Endothelial cell of umbilical vein (primary cell): ENCODE measurements at regions not wholly inside any gene's neighbourhood (a gene's known extent, or its start where the extent isn't known, plus 50 kb on each side); places are given as distances from the start of the nearest gene placed in this dataset.

Experiments used
- BruUV-seq: library from RNA; stranded (reverse); fragments of 400-500 nt; replicated peaks from 2 replicates; lab custom pipeline; 2021; lab: Mats Ljungman, UMichigan
- CTCF ChIA-PET: fragments of 300-600, 350-600 bp; sonication (Branson Sonifier 250); formaldehyde crosslinking; loops from one replicate; lab custom pipeline; 2021; ENCODE audit warnings: antibody characterized with exemption, inconsistent platforms; lab: Charles Lee
- POLR2A ChIA-PET: fragments of 300-600, 350-600 bp; sonication (Branson Sonifier 250); formaldehyde crosslinking; loops from one replicate; lab custom pipeline; 2021; ENCODE audit warnings: antibody characterized with exemption, inconsistent platforms; lab: Charles Lee
- DNase-seq: peaks from one replicate; pipeline ENCODE4 v3.0.0-alpha.2; 2011; ENCODE audit warnings: low read depth, low spot score
- FAIRE-seq: peaks from 2 replicates; lab custom pipeline; 2011; peaks lifted over from hg19 to GRCh38; lab: Jason Lieb, UNC
- H2AFZ ChIP-seq: 2 replicates; pipeline ENCODE4 v1.6.0; 2012; ENCODE audit warnings: low read depth, low read length, control low read depth, inconsistent platforms
- H3K27ac ChIP-seq: 2 replicates; pipeline ENCODE4 v1.5.1; 2011; ENCODE audit warnings: low read depth, mild to moderate bottlenecking, control low read depth, low read length, moderate library complexity; ENCODE audit not compliant: insufficient read depth
- H3K27me3 ChIP-seq, 2 experiments: 2 replicates each; pipeline versions ENCODE4 v1.6.0 to v1.6.1; 2011; ENCODE audit warnings: low read length in 2 of 2, mixed read lengths in 1 of 2; ENCODE audit not compliant: control insufficient read depth in 2 of 2, insufficient read depth in 2 of 2
- H3K36me3 ChIP-seq, 2 experiments: 2 replicates in 1 of 2; 3 replicates in 1 of 2; pipeline ENCODE4 v1.5.1; 2011; ENCODE audit warnings: low read length in 2 of 2, mild to moderate bottlenecking in 1 of 2, moderate library complexity in 1 of 2; ENCODE audit not compliant: control insufficient read depth in 2 of 2, insufficient read depth in 2 of 2; ENCODE audit errors: extremely low read depth in 1 of 2
- H3K4me1 ChIP-seq: 3 replicates; pipeline ENCODE4 v1.5.1; 2011; ENCODE audit warnings: mild to moderate bottlenecking, low read length; ENCODE audit not compliant: control insufficient read depth, insufficient read depth; ENCODE audit errors: extremely low read depth
- H3K4me2 ChIP-seq: 2 replicates; pipeline ENCODE4 v1.6.1; 2011; ENCODE audit warnings: low read length, control low read depth, mixed read lengths; ENCODE audit not compliant: insufficient read depth
- H3K4me3 ChIP-seq, 3 experiments: fragments of 200-600 bp in 1 of 3; sonication (generic), shearing (Covaris generic) in 1 of 3; replicated peaks in 1 of 3; 2 replicates each; pipeline ENCODE4 v1.5.1; 2011 to 2016; ENCODE audit warnings: control low read depth in 3 of 3, low read length in 3 of 3, mild to moderate bottlenecking in 2 of 3, inconsistent platforms in 1 of 3, low read depth in 1 of 3, moderate library complexity in 1 of 3; ENCODE audit not compliant: insufficient read depth in 1 of 3
- H3K79me2 ChIP-seq: 2 replicates; pipeline ENCODE4 v1.6.0; 2012; ENCODE audit warnings: low read length, inconsistent platforms; ENCODE audit not compliant: control insufficient read depth, insufficient read depth
- H3K9ac ChIP-seq: replicated peaks from 2 replicates; pipeline ENCODE3; 2011; ENCODE audit warnings: low read length, control low read depth; ENCODE audit not compliant: insufficient read depth; ENCODE audit errors: extremely low read depth
- H3K9me1 ChIP-seq: replicated peaks from 3 replicates; pipeline ENCODE4 v1.6.0; 2011; ENCODE audit warnings: mild to moderate bottlenecking, low read length; ENCODE audit not compliant: control insufficient read depth, insufficient read depth; ENCODE audit errors: extremely low read depth
- H3K9me3 ChIP-seq: replicated peaks from 2 replicates; pipeline ENCODE4 v1.5.1; 2012; ENCODE audit warnings: low read length, inconsistent platforms; ENCODE audit not compliant: control insufficient read depth, insufficient read depth
- H4K20me1 ChIP-seq: replicated peaks from 2 replicates; pipeline ENCODE3; 2011; ENCODE audit warnings: mild to moderate bottlenecking, low read length; ENCODE audit not compliant: control insufficient read depth, insufficient read depth; ENCODE audit errors: extremely low read depth
- CTCF ChIP-seq, 2 donors: IDR thresholded peaks; 1 replicate in 1 of 2; 2 replicates in 1 of 2; pipeline ENCODE4 v1.5.1; 2011; ENCODE audit warnings: low read length in 2 of 2, mild to moderate bottlenecking in 2 of 2, moderate library complexity in 2 of 2, control low read depth in 1 of 2, inconsistent platforms in 1 of 2, low read depth in 1 of 2; ENCODE audit not compliant: insufficient read depth in 1 of 2; ENCODE audit errors: extremely low read depth in 1 of 2
- EZH2 ChIP-seq: IDR thresholded peaks from 2 replicates; pipeline ENCODE4 v1.6.1; 2012; ENCODE audit warnings: borderline replicate concordance, low read depth, mild to moderate bottlenecking, moderate library complexity, low read length, inconsistent platforms; ENCODE audit not compliant: severe bottlenecking
- JUN ChIP-seq: IDR thresholded peaks from 2 replicates; pipeline ENCODE4 v1.6.1; 2011; ENCODE audit warnings: borderline replicate concordance, low read depth; ENCODE audit not compliant: insufficient read length, insufficient read depth
- MYC ChIP-seq: IDR thresholded peaks from one replicate; pipeline ENCODE4 v1.6.1; 2011; ENCODE audit warnings: mild to moderate bottlenecking, low read depth, low read length
- POLR2AphosphoS5 ChIP-seq: IDR thresholded peaks from 2 replicates; pipeline ENCODE4 v1.6.1; 2012; ENCODE audit warnings: low read depth, mild to moderate bottlenecking, control low read depth, low read length, moderate library complexity; ENCODE audit not compliant: insufficient read depth
- dilution Hi-C: fragments of 300-500 bp; cut with MboI; formaldehyde crosslinking; loops from one replicate; pipeline ENCODE4 v1.15.0; 2019; ENCODE audit warnings: low sequenced_read_pairs; ENCODE audit not compliant: extremely low pct_ligation_motif_present
- intact Hi-C: fragments of 100-400 bp; cut with micrococcal nuclease; formaldehyde crosslinking; loops from one replicate; pipeline ENCODE4 v1.10.0; 2022

- dilution Hi-C loops, result no loop called here
- H3K4me1 ChIP-seq, result peaks cover 10% of the 10 kb centered on the region
- peak; percentile 59 for FAIRE-seq
These were observed 119.9 kb upstream of the TJP1 start for GRCh38 chr15:29942143-29942542.

More at GRCh38 chr15:29942143-29942542, 119.9 kb upstream of the TJP1 start:
- Histone ChIP-seq H3K9me3 (no peaks in the 10 kb centered on the region), H3K27ac (no peak overlapping the region), H4K20me1 (no peaks in the 10 kb centered on the region), H3K9me1 (no peaks in the 10 kb centered on the region), H3K79me2 (no peaks in the 10 kb centered on the region), H2AFZ (no peak overlapping the region), H3K36me3 (no peaks in the 10 kb centered on the region), H3K9ac (no peak overlapping the region), H3K27me3 (no peaks in the 10 kb centered on the region), H3K4me3 (no peak overlapping the region), H3K4me2 (no peak overlapping the region)
- POLR2A ChIA-PET, result no interaction called here
- no TSS peak for BruUV-seq
- DNase-seq, result no peak
- TF ChIP-seq POLR2AphosphoS5 (no peak), EZH2 (no peak), JUN (no peak), CTCF (IDR thresholded peaks at IDR 0.05; ENCODE audit: extremely low read depth in 1 of 2, insufficient read depth in 1 of 2, low read depth in 1 of 2, low read length in 2 of 2) (peak in 1 of 2 donors; percentile 18), MYC (no peak)
- intact Hi-C loops, result no loop called here
- CTCF ChIA-PET, result interaction anchor here (0.7 to 3.0 kb wide), 7 partner anchors 9 to 194 kb away, joined by 3 to 17 read pairs (median 3); no protein-coding TSS in a partner anchor
